SK-N-SH treated with all-trans-retinoic acid at 6 μM for 48 hours (cell line): ENCODE measurements at regions not wholly inside any gene's neighbourhood (a gene's known extent, or its start where the extent isn't known, plus 50 kb on each side); places are given as distances from the start of the nearest gene placed in this dataset.
"Not testable (repeated sequence)": the region's sequence is repeated elsewhere in the genome, so short reads cannot be mapped to it uniquely, and the experiment has no call there.

Experiments
- ATAC-seq: fragments of 200-7000 bp; cut with Tn5 transposase; 3 replicates; pipeline ENCODE4 v1.9.1; 2020; ENCODE audit warnings: mild to moderate bottlenecking, moderate library complexity
- ARNTL ChIP-seq: fragments of 450-650 bp; formaldehyde crosslinking; IDR thresholded peaks from 2 replicates; pipeline ENCODE4 v1.5.0; 2020; ENCODE audit warnings: low read depth, mild to moderate bottlenecking, moderate library complexity, borderline replicate concordance
- BACH2 ChIP-seq: fragments of 250-450 bp; sonication (Bioruptor Pico); IDR thresholded peaks from 2 replicates; pipeline ENCODE4 v1.9.0; 2021; ENCODE audit warnings: mild to moderate bottlenecking, borderline replicate concordance
- CSDC2 ChIP-seq: fragments of 250-450 bp; sonication (Bioruptor Pico); IDR thresholded peaks from 2 replicates; pipeline ENCODE4 v1.5.0; 2020; ENCODE audit warnings: mild to moderate bottlenecking, moderate library complexity
- CSRNP3 ChIP-seq: fragments of 250-450 bp; sonication (Bioruptor Pico); IDR thresholded peaks from 2 replicates; pipeline ENCODE4 v1.5.1; 2021; ENCODE audit warnings: mild to moderate bottlenecking, moderate library complexity
- GLIS3 ChIP-seq: fragments of 250-450 bp; sonication (Bioruptor Pico); IDR thresholded peaks from 2 replicates; pipeline ENCODE4 v1.5.0; 2020; ENCODE audit warnings: mild to moderate bottlenecking, moderate library complexity
- ISL1 ChIP-seq: fragments of 250-450 bp; sonication (Bioruptor Pico); IDR thresholded peaks from 2 replicates; pipeline ENCODE4 v2.1.2; 2022; ENCODE audit warnings: mild to moderate bottlenecking, moderate library complexity
- OSR1 ChIP-seq: fragments of 250-450 bp; sonication (Bioruptor Pico); IDR thresholded peaks from 2 replicates; pipeline ENCODE4 v1.8.0; 2022; ENCODE audit warnings: moderate library complexity, mild to moderate bottlenecking, inconsistent platforms
- PATZ1 ChIP-seq: fragments of 250-450 bp; sonication (Bioruptor Pico); IDR thresholded peaks from 2 replicates; pipeline ENCODE4 v1.8.0; 2020; ENCODE audit warnings: mild to moderate bottlenecking, moderate library complexity, borderline replicate concordance
- POU6F1 ChIP-seq: fragments of 250-450 bp; sonication (Bioruptor Pico); IDR thresholded peaks from 2 replicates; pipeline ENCODE4 v1.8.0; 2021; ENCODE audit warnings: low read depth, mild to moderate bottlenecking, moderate library complexity, borderline replicate concordance
- PPARA ChIP-seq: fragments of 250-450 bp; sonication (Bioruptor Pico); IDR thresholded peaks from 2 replicates; pipeline ENCODE4 v1.5.0; 2020; ENCODE audit warnings: mild to moderate bottlenecking, borderline replicate concordance
- RARB ChIP-seq: fragments of 250-450 bp; sonication (Bioruptor Pico); IDR thresholded peaks from 2 replicates; pipeline ENCODE4 v1.8.0; 2021; ENCODE audit warnings: mild to moderate bottlenecking, moderate library complexity
- SNAI2 ChIP-seq: fragments of 250-450 bp; sonication (Bioruptor Pico); IDR thresholded peaks from 2 replicates; pipeline ENCODE4 v1.5.0; 2020; ENCODE audit warnings: mild to moderate bottlenecking, moderate library complexity
- TCF4 ChIP-seq: fragments of 250-450 bp; sonication (Bioruptor Pico); IDR thresholded peaks from 2 replicates; pipeline ENCODE4 v1.8.0; 2021; ENCODE audit warnings: mild to moderate bottlenecking, moderate library complexity, borderline replicate concordance
- TOX ChIP-seq: fragments of 250-450 bp; sonication (Bioruptor Pico); IDR thresholded peaks from 2 replicates; pipeline ENCODE4 v1.8.0; 2021; ENCODE audit warnings: mild to moderate bottlenecking, moderate library complexity, borderline replicate concordance
- TSHZ2 ChIP-seq: fragments of 250-450 bp; sonication (Bioruptor Pico); IDR thresholded peaks from 2 replicates; pipeline ENCODE4 v1.5.0; 2020; ENCODE audit warnings: mild to moderate bottlenecking, moderate library complexity
- ZC3H10 ChIP-seq: fragments of 250-450 bp; sonication (Bioruptor Pico); IDR thresholded peaks from 2 replicates; pipeline ENCODE4 v1.5.1; 2021; ENCODE audit warnings: mild to moderate bottlenecking, moderate library complexity
- ZFP30 ChIP-seq: fragments of 450-650 bp; formaldehyde crosslinking; IDR thresholded peaks from 2 replicates; pipeline ENCODE4 v1.5.0; 2022; ENCODE audit warnings: mild to moderate bottlenecking, moderate library complexity
- ZNF565 ChIP-seq: fragments of 450-650 bp; formaldehyde crosslinking; conservative IDR thresholded peaks from 2 replicates; pipeline ENCODE4 v1.5.0; 2020; ENCODE audit warnings: low read depth, mild to moderate bottlenecking, moderate library complexity
- ZNF70 ChIP-seq: fragments of 450-650 bp; formaldehyde crosslinking; IDR thresholded peaks from 2 replicates; pipeline ENCODE4 v1.5.0; 2020; ENCODE audit warnings: mild to moderate bottlenecking, moderate library complexity
- ZNF8 ChIP-seq: fragments of 450-650 bp; formaldehyde crosslinking; IDR thresholded peaks from 2 replicates; pipeline ENCODE4 v1.5.0; 2020; ENCODE audit warnings: mild to moderate bottlenecking, moderate library complexity

GRCh38 chr6:114648847-114649246 lies 306.0 kb upstream of the HS3ST5 start:
- TF ChIP-seq OSR1 (CRISPR knock-in tag) (no peak), TCF4 (no peak), ARNTL (CRISPR knock-in tag) (no peak), ZNF70 (no peak), ZNF8 (no peak), POU6F1 (CRISPR knock-in tag) (no peak), PATZ1 (CRISPR knock-in tag) (no peak), TOX (CRISPR knock-in tag) (no peak), TSHZ2 (CRISPR knock-in tag) (no peak), GLIS3 (CRISPR knock-in tag) (no peak), CSDC2 (no peak), ZC3H10 (no peak)
- no peak for ATAC-seq

- no peak for TF ChIP-seq OSR1 (CRISPR knock-in tag)
- TF ChIP-seq BACH2 (CRISPR knock-in tag), result no peak
- TF ChIP-seq TCF4, result no peak
- no peak for TF ChIP-seq TSHZ2 (CRISPR knock-in tag)
- no peak for ATAC-seq
Measured at GRCh38 chr6:114638341-114638740, 295.5 kb upstream of the HS3ST5 start.

- no peak for TF ChIP-seq PPARA
- TF ChIP-seq ZC3H10, result no peak
- no peak for TF ChIP-seq ARNTL (CRISPR knock-in tag)
- TF ChIP-seq GLIS3 (CRISPR knock-in tag), result no peak
- no peak for TF ChIP-seq ISL1
- TF ChIP-seq ZNF565 (CRISPR knock-in tag), result no peak
- TF ChIP-seq CSRNP3, result no peak
- TF ChIP-seq SNAI2, result no peak
- TF ChIP-seq CSDC2, result no peak
- TF ChIP-seq ZNF8, result no peak
- TF ChIP-seq RARB, result no peak
- no peak for TF ChIP-seq TSHZ2 (CRISPR knock-in tag)
- no peak for TF ChIP-seq PATZ1 (CRISPR knock-in tag)
- TF ChIP-seq TOX (CRISPR knock-in tag), result no peak
- TF ChIP-seq BACH2 (CRISPR knock-in tag), result no peak
- TF ChIP-seq ZFP30 (CRISPR knock-in tag), result no peak
- TF ChIP-seq ZNF70, result no peak
- TF ChIP-seq, all 23 proteins: peak for 0
- ATAC-seq, result no peak
Measured at GRCh38 chr6:114634016-114634415, 291.2 kb upstream of the HS3ST5 start.

GRCh38 chr6:114626226-114626625 lies 283.4 kb upstream of the HS3ST5 start:
- ATAC-seq, result not testable (repeated sequence)
